ENCODE measurements at regions not wholly inside any gene's neighbourhood (a gene's known extent, or its start where the extent isn't known, plus 50 kb on each side); places are given as distances from the start of the nearest gene placed in this dataset.

- no peak for DNase-seq
Observed at GRCh38 chr4:10977534-10977933, 293.0 kb upstream of the CLNK start.

GRCh38 chr4:10974371-10974770 is 289.8 kb upstream of the CLNK start:
- no peak for DNase-seq

- DNase-seq = no peak
Observed at GRCh38 chr4:10973686-10974085, 289.1 kb upstream of the CLNK start.

- DNase-seq = no peak
Observed at GRCh38 chr4:10971800-10972401, 287.3 kb upstream of the CLNK start.

- no peak for DNase-seq
Observed at GRCh38 chr4:10965196-10965595, 280.6 kb upstream of the CLNK start.

GRCh38 chr4:10963958-10964703 is 279.6 kb upstream of the CLNK start:
- DNase-seq = no peak

GRCh38 chr4:10963241-10963640 is 278.7 kb upstream of the CLNK start:
- no peak for DNase-seq

GRCh38 chr4:10962246-10962645 is 277.7 kb upstream of the CLNK start:
- DNase-seq = no peak

- no peak for DNase-seq
Observed at GRCh38 chr4:10960389-10960788, 275.8 kb upstream of the CLNK start.

GRCh38 chr4:10959586-10959985 is 275.0 kb upstream of the CLNK start:
- DNase-seq = no peak

GRCh38 chr4:10958226-10958856 is 273.8 kb upstream of the CLNK start:
- DNase-seq = no peak

GRCh38 chr4:10951306-10951705 is 266.7 kb upstream of the CLNK start:
- no peak for DNase-seq

GRCh38 chr4:10949039-10949733 is 264.6 kb upstream of the CLNK start:
- DNase-seq = no peak

- DNase-seq = no peak
Observed at GRCh38 chr4:10947898-10948297, 263.3 kb upstream of the CLNK start.

- DNase-seq = peak; percentile 1
Observed at GRCh38 chr4:10944321-10944720, 259.8 kb upstream of the CLNK start.

- DNase-seq = no peak
Observed at GRCh38 chr4:10942156-10942555, 257.6 kb upstream of the CLNK start.

- DNase-seq = no peak
Observed at GRCh38 chr4:10929818-10930217, 245.2 kb upstream of the CLNK start.

- DNase-seq = no peak
Observed at GRCh38 chr4:10925996-10926395, 241.4 kb upstream of the CLNK start.

- DNase-seq = no peak
Observed at GRCh38 chr4:10924274-10924673, 239.7 kb upstream of the CLNK start.

GRCh38 chr4:10917566-10917965 is 233.0 kb upstream of the CLNK start:
- no peak for DNase-seq

- no peak for DNase-seq
Observed at GRCh38 chr4:10898072-10898471, 213.5 kb upstream of the CLNK start.

- no peak for DNase-seq
Observed at GRCh38 chr4:10897076-10897475, 212.5 kb upstream of the CLNK start.

GRCh38 chr4:10893395-10893794 is 208.8 kb upstream of the CLNK start:
- DNase-seq = peak; percentile 14

GRCh38 chr4:10891866-10892265 is 207.3 kb upstream of the CLNK start:
- DNase-seq = no peak

Measured in hematopoietic multipotent progenitor cell treated with erythropoietin and hydrocortisone succinate and interleukin-3 and kit ligand, for 6 days (in vitro differentiated cells).